GM12864 (cell line): ENCODE measurements at regions not wholly inside any gene's neighbourhood (a gene's known extent, or its start where the extent isn't known, plus 50 kb on each side); places are given as distances from the start of the nearest gene placed in this dataset.

Experiments
- DNase-seq: peaks from one replicate; pipeline ENCODE4 v3.0.0-alpha.2; 2011; ENCODE audit warnings: low read depth
- H3K4me3 ChIP-seq: 2 replicates; pipeline ENCODE4 v1.5.1; 2011; ENCODE audit warnings: mild to moderate bottlenecking, low read depth, low read length, control low read depth
- CTCF ChIP-seq: IDR thresholded peaks from 2 replicates; pipeline ENCODE4 v1.5.1; 2011; ENCODE audit warnings: low read depth, mild to moderate bottlenecking, moderate library complexity, low read length, control low read depth, inconsistent platforms; ENCODE audit errors: missing control alignments

- DNase-seq = no peak
- H3K4me3 ChIP-seq = no peak overlapping the region
- TF ChIP-seq CTCF = no peak
Observed at GRCh38 chr14:83208341-83208740, 1674.7 kb upstream of the SEL1L start.

GRCh38 chr14:83217492-83217891, 1683.8 kb upstream of the SEL1L start:
- DNase-seq = no peak
- no peak overlapping the region for H3K4me3 ChIP-seq
- no peak for TF ChIP-seq CTCF

GRCh38 chr14:83247924-83248639, 1714.4 kb upstream of the SEL1L start:
- no peak overlapping the region for H3K4me3 ChIP-seq
- no peak for TF ChIP-seq CTCF
- no peak for DNase-seq

GRCh38 chr14:83251402-83251801, 1717.7 kb upstream of the SEL1L start:
- no peak for TF ChIP-seq CTCF
- no peak for DNase-seq
- H3K4me3 ChIP-seq = no peak overlapping the region

- no peak overlapping the region for H3K4me3 ChIP-seq
- TF ChIP-seq CTCF = no peak
Observed at GRCh38 chr14:83253870-83254269, 1720.2 kb upstream of the SEL1L start.

GRCh38 chr14:83255015-83255726, 1721.5 kb upstream of the SEL1L start:
- TF ChIP-seq CTCF = no peak
- no peak for DNase-seq
- no peak overlapping the region for H3K4me3 ChIP-seq

More at GRCh38 chr14:83253870-83254269, 1720.2 kb upstream of the SEL1L start:
- no peak for DNase-seq
